Panc1 (cell line): ENCODE measurements at regions not wholly inside any gene's neighbourhood (a gene's known extent, or its start where the extent isn't known, plus 50 kb on each side); places are given as distances from the start of the nearest gene placed in this dataset.

Source experiments
- ATAC-seq: fragments of 200-7000 bp; cut with Tn5 transposase; 2 replicates; pipeline ENCODE4 v1.9.1; 2020; ENCODE audit warnings: mild to moderate bottlenecking, moderate library complexity
- BruUV-seq: library from RNA; stranded (reverse); fragments of 400-500 nt; replicated peaks from 2 replicates; lab custom pipeline; 2021; lab: Mats Ljungman, UMichigan
- CTCF ChIA-PET: fragments of 300-600 bp; sonication (Branson Sonifier 250); formaldehyde crosslinking; loops from one replicate; lab custom pipeline; 2022; ENCODE audit warnings: antibody characterized with exemption; lab: Charles Lee
- POLR2A ChIA-PET: fragments of 300-600 bp; sonication (Branson Sonifier 250); formaldehyde crosslinking; loops from one replicate; lab custom pipeline; 2022; ENCODE audit warnings: antibody characterized with exemption; lab: Charles Lee
- DNase-seq: peaks from one replicate; pipeline ENCODE4 v3.0.0-alpha.2; 2010; ENCODE audit warnings: low read depth, low spot score
- H3K27ac ChIP-seq: 2 replicates; pipeline ENCODE4 v1.5.1; 2011; ENCODE audit warnings: mild to moderate bottlenecking, low read length, inconsistent platforms
- H3K27me3 ChIP-seq: fragments of 200-500 bp; sonication (Bioruptor generic); 2 replicates; pipeline ENCODE4 v1.6.0; 2014; ENCODE audit warnings: low read length, inconsistent platforms; ENCODE audit not compliant: control insufficient read depth, insufficient read depth
- H3K36me3 ChIP-seq: fragments of 200-500 bp; sonication (Bioruptor generic); 2 replicates; pipeline ENCODE4 v1.5.1; 2014; ENCODE audit warnings: inconsistent platforms, mild to moderate bottlenecking, low read length, moderate library complexity; ENCODE audit not compliant: control insufficient read depth, insufficient read depth
- H3K4me1 ChIP-seq: 2 replicates; pipeline ENCODE4 v1.5.1; 2011; ENCODE audit warnings: inconsistent platforms, mild to moderate bottlenecking, low read length, moderate library complexity; ENCODE audit not compliant: control insufficient read depth, insufficient read depth
- H3K4me3 ChIP-seq, 2 experiments: 2 replicates each; pipeline ENCODE4 v1.5.1; 2011 to 2012; ENCODE audit warnings: low read depth in 2 of 2, low read length in 2 of 2, mild to moderate bottlenecking in 2 of 2, inconsistent platforms in 1 of 2, moderate library complexity in 1 of 2
- H3K9me3 ChIP-seq: fragments of 200-500 bp; sonication (Bioruptor generic); 2 replicates; pipeline ENCODE4 v1.5.1; 2014; ENCODE audit warnings: low read depth, mild to moderate bottlenecking, inconsistent platforms, low read length, moderate library complexity; ENCODE audit not compliant: control insufficient read depth, insufficient read depth
- CTCF ChIP-seq: fragments of 450-650 bp; IDR thresholded peaks from 2 replicates; pipeline ENCODE4 v1.5.1; 2017; ENCODE audit warnings: mild to moderate bottlenecking
- POLR2AphosphoS5 ChIP-seq: IDR thresholded peaks from 2 replicates; pipeline ENCODE4 v1.6.1; 2012; ENCODE audit warnings: mild to moderate bottlenecking, low read depth, low read length, moderate library complexity
- SIN3A ChIP-seq: IDR thresholded peaks from 2 replicates; pipeline ENCODE4 v1.6.1; 2012; ENCODE audit warnings: low read depth, mild to moderate bottlenecking, low read length, moderate library complexity, borderline replicate concordance; ENCODE audit not compliant: insufficient read depth
- TCF7L2 ChIP-seq: IDR thresholded peaks from 2 replicates; pipeline ENCODE4 v1.6.1; 2011; ENCODE audit warnings: mild to moderate bottlenecking, low read depth, low read length, inconsistent platforms
- in situ Hi-C: cut with HindIII; loops from 2 replicates; pipeline ENCODE4 v1.10.0; 2016; ENCODE audit warnings: low sequenced_read_pairs, low pct_unique_long_range_greater_than_20kb
- intact Hi-C: fragments of 100-400 bp; cut with micrococcal nuclease; formaldehyde crosslinking; loops from one replicate; pipeline ENCODE4 v1.10.0; 2022; ENCODE audit not compliant: unreplicated experiment
- TF ChIP-seq, protein P1 (sequence below), 2 experiments: IDR thresholded peaks; 2 replicates each; pipeline ENCODE4 v1.6.1; 2011 to 2012; ENCODE audit warnings: low read depth in 2 of 2, control low read depth in 1 of 2, low read length in 1 of 2, mild to moderate bottlenecking in 1 of 2, moderate library complexity in 1 of 2; ENCODE audit not compliant: insufficient read depth in 1 of 2

GRCh38 chr6:91994787-91995186 is 1407.9 kb upstream of the MAP3K7 start:
- no peak for ATAC-seq
- H3K27me3 ChIP-seq: no peaks in the 10 kb centered on the region
- no peak overlapping the region for H3K27ac ChIP-seq
- H3K36me3 ChIP-seq: no peaks in the 10 kb centered on the region
- no peaks in the 10 kb centered on the region for H3K9me3 ChIP-seq
- CTCF ChIA-PET: no interaction called here
- intact Hi-C loops (no loop called here), in situ Hi-C loops (no loop called here)
- H3K4me1 ChIP-seq: no peaks in the 10 kb centered on the region
- BruUV-seq: no TSS peak
- TF ChIP-seq, protein P1, sequence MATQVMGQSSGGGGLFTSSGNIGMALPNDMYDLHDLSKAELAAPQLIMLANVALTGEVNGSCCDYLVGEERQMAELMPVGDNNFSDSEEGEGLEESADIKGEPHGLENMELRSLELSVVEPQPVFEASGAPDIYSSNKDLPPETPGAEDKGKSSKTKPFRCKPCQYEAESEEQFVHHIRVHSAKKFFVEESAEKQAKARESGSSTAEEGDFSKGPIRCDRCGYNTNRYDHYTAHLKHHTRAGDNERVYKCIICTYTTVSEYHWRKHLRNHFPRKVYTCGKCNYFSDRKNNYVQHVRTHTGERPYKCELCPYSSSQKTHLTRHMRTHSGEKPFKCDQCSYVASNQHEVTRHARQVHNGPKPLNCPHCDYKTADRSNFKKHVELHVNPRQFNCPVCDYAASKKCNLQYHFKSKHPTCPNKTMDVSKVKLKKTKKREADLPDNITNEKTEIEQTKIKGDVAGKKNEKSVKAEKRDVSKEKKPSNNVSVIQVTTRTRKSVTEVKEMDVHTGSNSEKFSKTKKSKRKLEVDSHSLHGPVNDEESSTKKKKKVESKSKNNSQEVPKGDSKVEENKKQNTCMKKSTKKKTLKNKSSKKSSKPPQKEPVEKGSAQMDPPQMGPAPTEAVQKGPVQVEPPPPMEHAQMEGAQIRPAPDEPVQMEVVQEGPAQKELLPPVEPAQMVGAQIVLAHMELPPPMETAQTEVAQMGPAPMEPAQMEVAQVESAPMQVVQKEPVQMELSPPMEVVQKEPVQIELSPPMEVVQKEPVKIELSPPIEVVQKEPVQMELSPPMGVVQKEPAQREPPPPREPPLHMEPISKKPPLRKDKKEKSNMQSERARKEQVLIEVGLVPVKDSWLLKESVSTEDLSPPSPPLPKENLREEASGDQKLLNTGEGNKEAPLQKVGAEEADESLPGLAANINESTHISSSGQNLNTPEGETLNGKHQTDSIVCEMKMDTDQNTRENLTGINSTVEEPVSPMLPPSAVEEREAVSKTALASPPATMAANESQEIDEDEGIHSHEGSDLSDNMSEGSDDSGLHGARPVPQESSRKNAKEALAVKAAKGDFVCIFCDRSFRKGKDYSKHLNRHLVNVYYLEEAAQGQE (IDR thresholded peaks at IDR 0.05; ENCODE audit: insufficient read depth in 1 of 2, low read depth in 2 of 2, low read length in 1 of 2): no peak
- TF ChIP-seq POLR2AphosphoS5: no peak
- no peak for TF ChIP-seq CTCF
- no peak for TF ChIP-seq SIN3A
- TF ChIP-seq TCF7L2: no peak
- H3K4me3 ChIP-seq: no peak overlapping the region
- no peak for DNase-seq
- POLR2A ChIA-PET: no interaction called here

DNA sequence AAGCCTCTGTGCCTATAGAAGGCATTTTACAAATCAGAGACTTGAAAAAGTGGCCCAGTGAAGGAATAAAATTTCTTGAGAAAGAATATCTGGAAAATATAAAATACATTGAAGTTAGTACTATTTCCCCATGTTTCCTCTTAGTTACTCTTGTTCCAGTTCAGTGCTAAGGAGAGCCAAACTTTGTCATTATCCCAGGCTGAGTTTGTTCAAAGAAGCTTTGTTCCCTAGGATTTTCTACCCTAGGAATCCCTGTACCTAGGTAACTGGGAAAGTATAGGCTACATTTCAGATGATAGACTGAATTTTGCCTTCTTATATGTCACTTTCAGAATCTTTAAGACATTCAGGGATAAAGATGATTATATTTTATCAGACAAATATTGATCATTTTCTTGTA is 1395.7 kb upstream of the MAP3K7 start:
- no peaks in the 10 kb centered on the region for H3K9me3 ChIP-seq
- ChIA-PET CTCF (no interaction called here), POLR2A (no interaction called here)
- no peak overlapping the region for H3K4me3 ChIP-seq
- no peaks in the 10 kb centered on the region for H3K4me1 ChIP-seq
- in situ Hi-C loops: no loop called here
- ATAC-seq: no peak
- TF ChIP-seq SIN3A (no peak), CTCF (no peak), POLR2AphosphoS5 (no peak), TCF7L2 (no peak)
- TF ChIP-seq, protein P1 (IDR thresholded peaks at IDR 0.05; ENCODE audit: insufficient read depth in 1 of 2, low read depth in 2 of 2, low read length in 1 of 2): no peak
- DNase-seq: no peak
- no peaks in the 10 kb centered on the region for H3K27me3 ChIP-seq
- no peaks in the 10 kb centered on the region for H3K36me3 ChIP-seq
- BruUV-seq: no TSS peak
- intact Hi-C loops: no loop called here
- no peak overlapping the region for H3K27ac ChIP-seq
